NCI-H1436 (cell line): ENCODE measurements at regions not wholly inside any gene's neighbourhood (a gene's known extent, or its start where the extent isn't known, plus 50 kb on each side); places are given as distances from the start of the nearest gene placed in this dataset.
A peak's percentile ranks its signal among the peaks of the same experiment; 100 is the strongest.
"Not testable (repeated sequence)": the region's sequence is repeated elsewhere in the genome, so short reads cannot be mapped to it uniquely, and the experiment has no call there.

Experiments used
- DNase-seq: peaks from one replicate; lab custom pipeline; 2025; lab: John Stamatoyannopoulos, UW

DNA sequence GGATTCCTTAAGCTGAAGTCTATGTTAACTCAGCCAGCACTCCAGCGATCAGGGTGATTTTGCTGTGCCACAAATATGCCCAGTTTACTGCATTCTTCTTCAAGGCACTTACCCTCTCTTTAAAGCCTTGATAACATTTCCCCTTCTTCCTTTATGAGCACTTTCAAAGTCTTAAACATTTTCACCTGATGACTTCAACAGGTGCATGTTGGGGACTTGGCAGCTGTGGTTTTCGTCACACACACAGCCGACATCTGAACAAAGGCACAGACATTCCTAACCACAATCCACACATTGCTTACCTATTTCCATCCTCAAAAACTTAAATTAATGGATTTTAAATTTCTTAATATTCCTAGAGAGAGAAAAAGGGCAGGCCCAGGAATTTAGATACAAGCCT is 331.5 kb downstream of the CRPPA start:
- DNase-seq = no peak

DNA sequence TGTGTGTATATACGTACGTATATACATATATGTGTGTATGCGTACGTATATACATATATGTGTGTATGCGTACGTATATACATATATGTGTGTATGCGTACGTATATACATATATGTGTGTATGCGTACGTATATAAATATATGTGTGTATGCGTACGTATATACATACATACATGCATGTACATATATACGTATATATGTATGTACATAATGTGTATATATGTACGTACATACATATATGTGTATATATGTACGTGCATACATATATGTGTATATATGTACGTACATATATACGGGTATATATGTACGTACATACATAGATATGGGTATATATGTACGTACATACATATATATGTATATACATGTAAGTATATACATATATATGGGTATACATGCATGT is 332.1 kb downstream of the CRPPA start:
- DNase-seq = no peak

DNA sequence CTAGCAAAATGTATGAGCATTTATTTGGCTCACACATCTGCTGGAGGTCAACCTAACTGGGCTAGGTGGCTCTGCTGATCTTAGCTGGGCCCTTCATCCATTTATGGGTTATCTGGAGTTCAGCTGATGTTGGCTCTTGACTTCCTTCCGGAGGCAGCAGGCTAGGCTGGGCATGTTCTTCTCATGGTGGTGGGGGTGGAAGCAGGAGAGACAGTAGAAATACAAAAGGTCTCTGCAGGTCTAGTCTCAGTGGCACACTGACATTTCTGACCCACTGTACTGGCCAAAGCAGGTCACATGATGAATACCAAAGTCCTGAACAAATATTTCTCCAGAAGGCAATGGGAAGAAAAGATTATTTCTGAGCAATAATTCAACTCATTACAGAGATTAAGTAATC is 334.6 kb downstream of the CRPPA start:
- DNase-seq = no peak

DNA sequence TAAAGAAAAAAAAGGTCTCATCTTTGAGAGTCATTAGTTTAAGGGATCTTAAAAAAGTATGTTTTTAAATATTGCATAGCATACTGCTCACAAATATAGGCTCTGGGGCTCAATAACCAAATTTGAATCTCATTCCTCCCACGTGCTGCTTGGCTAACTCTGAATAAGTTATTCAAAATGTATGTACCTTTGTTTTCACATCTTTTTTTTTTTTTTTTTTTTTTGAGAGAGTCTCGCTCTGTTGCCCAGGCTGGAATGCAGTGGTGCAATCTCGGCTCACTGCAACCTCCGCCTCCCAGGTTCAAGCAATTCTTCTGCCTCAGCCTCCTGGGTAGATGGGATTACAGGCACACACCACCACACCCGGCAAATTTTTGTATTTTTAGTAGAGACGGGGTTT is 335.6 kb downstream of the CRPPA start:
- not testable (repeated sequence) for DNase-seq

DNA sequence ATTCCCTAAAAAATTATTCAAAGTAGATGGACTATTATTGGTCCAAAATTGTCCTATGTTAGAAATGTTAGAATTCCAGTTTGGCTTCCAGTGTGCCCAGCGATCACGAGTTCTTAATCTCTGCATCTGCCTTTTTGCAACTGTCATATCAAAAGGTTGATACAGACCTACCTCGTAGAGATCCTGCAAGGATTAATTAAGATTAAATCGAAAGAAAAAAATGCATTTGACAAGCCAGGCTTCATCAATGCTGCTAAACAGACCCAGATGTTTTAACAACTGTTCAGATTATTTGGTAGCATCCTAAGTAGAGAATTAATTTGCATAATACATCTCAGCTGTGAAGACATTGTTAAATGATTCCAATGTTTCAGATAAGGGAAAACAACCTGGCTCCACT is 336.5 kb downstream of the CRPPA start:
- no peak for DNase-seq

DNA sequence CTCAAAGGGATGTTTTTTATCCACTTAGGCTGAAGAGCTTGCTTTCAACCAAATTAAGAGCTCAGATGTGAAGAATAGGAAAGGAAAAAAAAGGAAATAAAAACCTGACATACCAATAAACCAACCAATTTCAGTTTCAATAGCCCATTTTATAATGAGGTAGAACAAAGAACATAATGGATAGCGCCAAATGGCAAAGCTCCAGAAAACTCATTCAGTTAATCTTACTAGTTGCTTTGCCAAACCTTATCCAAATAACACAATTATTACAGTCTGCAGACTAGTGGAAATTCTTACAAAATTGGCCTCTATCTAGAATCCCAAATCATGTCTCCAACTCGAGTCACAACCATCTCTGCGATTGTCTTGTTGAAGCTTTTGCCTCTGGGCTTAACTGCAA is 337.0 kb downstream of the CRPPA start:
- DNase-seq = peak; percentile 34

DNA sequence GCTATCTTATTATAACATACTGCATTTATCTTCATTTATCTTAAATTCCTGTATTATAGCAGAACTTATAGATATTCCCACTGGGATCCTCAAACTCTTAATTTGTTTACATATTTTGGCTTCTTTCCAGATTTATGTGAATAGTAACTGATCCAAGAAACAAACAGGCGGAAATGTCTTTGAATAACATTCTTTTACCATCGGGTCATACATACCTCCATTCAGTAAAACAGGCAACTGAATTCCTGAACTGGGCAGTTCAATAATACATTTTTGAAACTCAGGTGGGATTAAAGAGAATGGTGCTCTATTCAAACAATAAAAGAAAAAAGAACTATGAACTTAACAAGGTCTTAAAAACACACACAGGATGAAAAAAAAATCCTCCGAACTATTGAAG is 337.4 kb downstream of the CRPPA start:
- no peak for DNase-seq

DNA sequence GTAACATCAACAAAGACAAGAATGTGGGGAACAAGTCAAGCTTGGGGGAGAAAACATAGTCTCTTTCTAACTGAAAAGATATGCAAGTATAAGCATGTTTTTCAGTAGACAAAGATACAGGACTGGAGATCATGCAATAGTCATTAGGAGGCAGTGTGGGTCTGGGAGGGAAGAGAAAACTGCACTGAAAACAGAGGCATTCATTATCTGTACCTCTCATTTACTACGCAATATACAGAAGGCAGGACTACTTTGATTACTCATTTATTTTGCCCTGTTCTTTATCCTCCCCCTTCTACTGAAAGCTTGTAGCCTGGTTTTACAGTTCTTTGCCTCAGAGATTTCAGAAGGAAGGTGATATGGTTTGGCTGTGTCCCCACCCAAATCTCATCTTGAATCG is 341.2 kb downstream of the CRPPA start:
- DNase-seq = no peak

DNA sequence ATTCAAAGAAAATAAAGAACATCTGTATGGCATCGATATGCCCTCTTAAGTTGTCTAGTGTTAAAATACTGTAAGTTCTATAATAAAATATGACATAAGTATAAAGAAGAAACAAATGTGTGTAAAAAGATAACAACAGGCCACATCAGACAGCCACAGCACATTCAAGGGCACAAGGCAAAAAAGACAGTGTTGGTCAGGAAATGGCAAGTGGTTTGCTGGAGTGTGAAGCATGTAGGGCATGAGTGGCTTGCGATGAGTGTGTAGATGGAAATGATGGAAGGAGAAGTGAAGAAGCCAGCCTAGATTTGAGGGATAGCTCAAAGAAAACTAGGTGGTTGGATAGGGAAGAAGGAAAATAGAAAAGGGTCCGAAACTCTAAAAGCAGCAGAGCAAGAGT is 341.6 kb downstream of the CRPPA start:
- no peak for DNase-seq

DNA sequence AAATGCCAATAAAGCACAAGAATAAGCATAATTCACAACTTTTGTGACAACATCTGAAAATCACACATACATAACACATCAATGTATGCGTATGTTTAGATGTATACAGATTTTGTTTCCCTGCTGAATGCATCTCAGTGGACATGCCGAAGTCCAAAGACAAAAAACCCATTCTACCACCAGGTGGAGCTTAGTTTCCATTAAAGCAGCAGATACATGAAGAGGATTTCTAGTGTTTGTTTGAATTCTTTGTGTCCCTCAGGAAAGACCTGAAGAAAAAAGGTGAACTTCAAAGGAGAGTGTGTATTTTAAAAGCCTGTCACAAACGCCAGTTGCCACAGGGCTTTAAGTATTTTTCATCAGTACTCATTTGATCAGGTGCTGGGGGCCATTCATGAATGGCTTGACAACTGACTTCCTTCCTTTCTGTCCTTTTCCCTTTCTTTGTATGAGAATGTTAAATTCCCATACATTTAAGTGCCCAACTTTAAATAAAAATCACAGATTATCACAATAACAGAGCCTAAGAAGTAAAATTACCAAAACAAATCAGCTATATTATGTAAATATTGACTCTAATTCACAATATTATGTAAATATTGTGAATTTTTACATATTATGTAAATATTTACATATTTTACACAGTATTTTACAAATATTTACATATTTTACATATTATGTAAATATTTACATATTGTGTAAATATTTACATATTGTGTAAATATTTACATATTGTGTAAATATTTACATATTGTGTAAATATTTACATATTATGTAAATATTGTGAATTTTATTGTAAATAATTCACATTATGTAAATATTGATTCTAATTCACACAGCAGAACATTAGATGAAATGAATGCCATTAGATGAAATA is 343.0 kb downstream of the CRPPA start:
- peak; percentile 27 for DNase-seq

DNA sequence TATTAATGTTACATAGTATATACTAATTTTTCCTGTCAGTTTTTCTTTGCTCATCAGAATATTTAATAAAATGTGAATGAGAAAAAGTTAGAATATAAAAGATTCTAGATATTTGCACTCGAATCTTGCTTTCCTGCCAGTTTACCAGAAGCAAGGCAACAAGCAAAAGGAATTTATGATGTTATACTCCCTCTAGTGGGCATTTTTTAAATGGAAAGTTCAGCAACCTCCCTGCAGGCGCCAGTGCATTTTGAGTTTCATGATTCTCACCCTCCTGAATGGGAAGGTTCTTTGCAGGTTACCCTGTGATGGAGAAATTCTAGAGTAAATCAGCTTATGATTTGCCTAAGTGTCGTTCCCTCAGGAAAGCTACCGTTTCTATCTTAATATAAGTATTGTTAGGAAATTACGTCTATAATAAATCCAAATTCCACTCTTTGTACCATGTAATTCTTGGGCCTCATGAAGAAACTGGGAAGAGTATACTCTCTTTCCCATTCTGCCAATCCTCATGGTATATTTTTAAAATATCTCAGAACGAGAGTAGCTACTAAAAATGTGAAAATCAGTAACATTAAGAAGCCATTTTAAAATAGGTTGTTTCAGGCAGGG is 350.0 kb downstream of the CRPPA start:
- peak; percentile 64 for DNase-seq

DNA sequence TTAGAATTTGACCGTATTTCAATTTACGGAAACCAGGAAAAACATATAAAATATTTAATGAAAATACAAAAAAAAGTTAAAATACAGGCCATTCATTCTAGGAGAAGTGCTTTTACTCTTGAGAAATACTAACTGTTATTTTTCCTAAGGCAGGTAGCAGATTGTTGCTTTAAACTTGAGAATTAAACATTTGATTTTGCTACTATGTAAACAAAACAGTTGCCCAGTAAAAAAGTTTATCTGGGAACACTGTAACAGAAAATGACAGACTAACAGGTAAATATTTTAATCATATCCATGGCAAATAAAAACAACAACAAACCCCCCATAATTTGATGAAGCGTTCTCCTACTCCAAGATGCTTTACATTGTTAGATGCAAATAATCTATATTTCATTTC is 350.5 kb downstream of the CRPPA start:
- DNase-seq = no peak

DNA sequence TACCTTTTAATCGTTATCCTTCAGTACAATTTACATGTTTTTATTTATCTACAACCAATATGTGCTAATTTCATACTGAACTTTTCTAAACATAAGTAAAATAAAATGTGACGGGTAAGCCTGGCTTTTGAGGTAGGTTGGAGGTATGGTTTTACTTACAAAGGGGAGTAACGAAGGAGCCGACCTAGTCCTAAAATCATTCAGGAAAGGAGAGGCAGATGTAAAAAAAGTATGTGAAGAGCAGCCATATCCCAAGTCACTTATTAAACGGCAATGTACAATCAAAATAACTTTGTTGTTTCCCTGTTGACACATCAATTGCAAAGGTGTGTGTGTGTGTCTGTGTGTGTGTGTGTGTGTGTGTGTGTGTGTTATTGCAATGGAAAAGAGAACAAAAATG is 351.3 kb downstream of the CRPPA start:
- no peak for DNase-seq

DNA sequence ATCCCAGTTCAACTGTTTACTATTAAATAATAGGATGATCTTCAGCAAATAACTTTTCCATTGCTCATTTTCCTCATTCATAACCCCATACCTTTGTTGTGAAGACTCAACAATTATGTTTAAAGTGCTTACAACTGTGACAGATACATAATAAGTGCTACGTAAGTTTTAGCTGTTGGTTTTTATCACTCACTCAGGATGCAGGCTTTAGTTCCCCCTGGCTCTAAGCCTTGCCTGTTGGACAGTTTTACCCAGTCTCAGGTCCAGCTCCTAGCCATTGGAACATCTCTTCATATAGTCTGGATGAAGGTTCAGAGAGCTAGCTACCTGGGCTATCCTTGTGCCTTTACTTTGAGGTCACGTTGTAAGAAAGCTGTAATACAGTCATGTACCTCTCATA is 353.2 kb downstream of the CRPPA start:
- DNase-seq = no peak

DNA sequence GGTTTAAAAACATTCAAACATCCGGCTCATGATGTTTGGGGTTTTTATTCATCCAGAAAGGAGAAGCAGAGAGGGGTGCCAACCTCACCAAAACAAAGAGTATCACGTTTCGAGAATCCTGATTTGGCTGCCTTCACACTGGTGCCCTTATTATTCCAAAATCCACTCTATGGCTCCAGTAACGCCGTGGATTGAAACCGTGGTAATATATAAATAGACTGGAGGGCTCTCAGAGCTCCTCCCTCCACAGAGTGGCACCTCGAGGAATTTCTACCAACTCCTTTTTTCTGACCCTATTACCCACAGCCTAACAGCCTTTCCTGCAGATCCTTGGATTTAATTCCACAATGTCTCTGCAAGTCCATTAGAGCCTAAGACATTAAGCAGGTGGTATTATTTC is 353.6 kb downstream of the CRPPA start:
- DNase-seq = no peak

DNA sequence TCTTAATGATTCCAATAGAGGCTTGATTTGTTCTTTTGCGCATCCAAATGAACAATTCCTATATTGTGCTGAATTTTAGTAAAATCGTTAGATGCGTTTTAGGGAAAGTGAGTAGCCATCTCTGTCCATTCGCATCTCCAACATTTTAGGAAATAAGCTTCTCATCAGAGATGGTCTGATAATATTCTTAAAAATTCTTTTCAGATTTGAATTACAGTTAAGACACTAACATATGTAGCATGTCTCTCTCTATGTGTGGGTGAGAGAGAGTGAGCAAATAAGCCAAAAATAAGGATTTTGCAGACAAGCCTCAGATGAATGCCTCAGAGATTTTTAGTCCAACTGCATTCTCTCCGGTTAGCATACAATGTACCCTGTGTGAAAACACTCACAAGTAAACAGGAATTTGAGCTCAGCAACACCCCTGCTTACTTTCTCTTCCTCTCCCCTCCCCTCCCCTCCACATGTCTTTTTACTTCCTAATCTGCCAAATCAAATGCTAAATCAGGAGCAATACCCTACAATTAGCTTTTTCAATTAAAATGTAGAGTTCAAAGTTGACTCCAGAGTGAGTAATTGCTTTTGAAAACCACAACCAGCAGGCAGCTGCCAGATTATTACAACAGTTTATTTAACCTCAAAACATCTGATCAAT is 354.4 kb downstream of the CRPPA start:
- no peak for DNase-seq

DNA sequence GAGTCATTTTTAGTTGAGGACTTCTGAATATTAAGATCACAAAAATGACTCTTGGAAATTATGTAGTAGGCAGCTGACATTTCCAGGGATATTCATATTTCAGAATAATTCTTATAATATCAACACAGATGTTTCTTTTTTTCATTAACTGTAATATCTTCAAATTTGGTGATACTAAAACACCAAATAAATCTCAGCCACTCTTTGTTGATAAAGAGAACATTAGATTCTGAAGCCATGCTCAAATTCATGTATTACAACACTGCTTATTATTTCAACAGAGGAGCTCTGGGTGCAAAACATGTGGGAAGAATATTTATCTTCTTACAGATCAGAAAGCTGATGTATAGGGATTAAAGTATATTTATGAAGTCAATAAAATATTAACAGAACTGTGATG is 355.4 kb downstream of the CRPPA start:
- DNase-seq = no peak

DNA sequence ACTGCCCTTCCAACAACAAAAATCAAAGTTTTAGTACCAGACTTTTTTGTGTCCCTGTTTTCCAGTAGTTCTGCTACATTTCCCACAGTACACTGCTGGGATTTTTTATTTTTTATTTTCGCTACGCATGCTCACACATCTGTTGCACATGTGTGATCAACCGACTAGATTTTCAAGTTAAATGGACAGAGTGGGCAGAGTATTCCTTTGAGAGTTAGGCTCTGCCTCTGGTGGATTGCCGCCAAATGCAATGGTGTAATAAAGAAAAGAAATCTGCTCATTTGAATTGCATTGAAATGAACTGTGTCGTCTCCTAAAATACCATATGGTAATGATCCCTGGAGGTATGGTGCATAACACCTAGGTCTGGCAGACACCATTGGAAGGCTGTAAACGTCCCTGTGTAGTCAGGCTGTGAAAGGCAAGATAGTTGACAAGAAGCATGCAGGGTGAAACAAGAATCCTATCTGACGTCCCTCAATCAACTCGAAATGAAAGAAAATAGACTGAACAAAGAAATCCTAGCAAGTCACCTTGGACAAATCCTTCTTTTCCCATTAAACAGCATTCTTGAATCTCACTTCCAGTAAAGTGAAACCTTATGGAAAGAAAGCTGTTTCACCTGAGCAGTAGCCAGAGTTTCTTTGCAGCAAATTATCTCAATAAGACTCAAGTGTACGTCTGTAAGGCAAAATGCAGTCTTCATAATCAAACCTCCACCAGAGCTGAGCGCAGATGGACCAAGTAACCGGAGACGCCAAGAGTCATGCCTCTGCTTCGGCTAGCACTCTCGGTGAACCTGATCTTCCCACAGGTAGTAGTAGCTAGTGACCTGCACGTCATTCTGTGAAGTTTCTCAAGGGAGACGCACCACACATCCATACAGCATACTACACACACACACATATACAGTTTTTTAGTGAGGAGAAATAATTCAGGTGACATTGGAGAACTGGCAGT is 357.3 kb downstream of the CRPPA start:
- DNase-seq = no peak

DNA sequence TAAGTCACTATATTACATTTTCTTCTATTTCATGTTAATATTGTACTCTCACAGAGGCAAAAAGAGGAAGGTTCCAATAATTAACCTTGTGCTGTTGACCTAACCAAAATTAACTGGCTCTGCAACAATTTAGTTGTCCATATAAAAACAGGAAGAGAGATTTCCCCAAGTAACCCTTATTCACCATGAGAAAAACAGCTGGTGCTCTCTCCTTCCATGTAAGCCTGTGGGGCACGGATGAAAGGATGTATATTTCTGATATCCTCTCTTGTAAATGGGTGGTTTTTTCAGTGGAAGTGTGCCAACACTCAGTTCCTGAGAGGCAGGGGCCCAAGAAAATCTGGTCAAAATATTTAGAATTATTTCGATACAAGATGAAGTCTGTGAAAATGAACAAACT is 358.1 kb downstream of the CRPPA start:
- DNase-seq = no peak

DNA sequence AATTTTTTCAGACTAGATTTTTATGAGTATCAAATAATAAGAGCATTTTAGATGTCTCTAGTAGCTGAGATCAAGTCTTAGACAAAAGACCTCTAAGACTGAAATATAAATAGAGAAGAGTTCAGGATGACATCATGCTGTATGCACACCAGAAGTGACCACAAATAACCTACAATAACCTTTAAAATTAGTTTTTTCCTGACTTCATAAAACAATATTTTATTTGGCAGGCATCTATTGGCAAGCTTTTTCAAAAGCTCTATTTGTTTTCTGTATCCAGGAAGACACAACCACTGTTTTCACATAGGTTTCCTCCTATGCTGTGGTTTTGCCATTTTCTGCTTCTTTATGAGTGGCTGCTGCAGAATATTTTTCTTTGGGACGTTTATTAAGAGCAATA is 359.1 kb downstream of the CRPPA start:
- DNase-seq = no peak

DNA sequence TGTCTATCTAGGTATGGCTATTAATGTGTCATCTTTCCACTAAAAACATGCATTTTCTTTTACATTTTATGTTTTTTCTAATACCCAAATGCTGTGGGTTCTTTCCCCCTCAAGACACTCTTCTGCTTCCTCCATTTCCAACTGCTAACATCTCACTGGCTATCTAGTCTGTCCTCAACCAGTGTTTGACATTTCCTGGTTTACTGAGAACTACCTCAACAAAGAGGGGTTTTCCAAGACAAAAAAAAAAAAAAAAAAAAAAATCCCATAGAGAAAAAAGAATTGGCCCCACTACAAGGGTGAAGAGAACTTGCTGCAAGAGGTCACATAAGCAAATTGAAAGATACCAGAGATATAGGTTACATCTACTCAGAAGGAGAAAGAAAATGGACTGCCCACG is 359.7 kb downstream of the CRPPA start:
- DNase-seq = no peak

DNA sequence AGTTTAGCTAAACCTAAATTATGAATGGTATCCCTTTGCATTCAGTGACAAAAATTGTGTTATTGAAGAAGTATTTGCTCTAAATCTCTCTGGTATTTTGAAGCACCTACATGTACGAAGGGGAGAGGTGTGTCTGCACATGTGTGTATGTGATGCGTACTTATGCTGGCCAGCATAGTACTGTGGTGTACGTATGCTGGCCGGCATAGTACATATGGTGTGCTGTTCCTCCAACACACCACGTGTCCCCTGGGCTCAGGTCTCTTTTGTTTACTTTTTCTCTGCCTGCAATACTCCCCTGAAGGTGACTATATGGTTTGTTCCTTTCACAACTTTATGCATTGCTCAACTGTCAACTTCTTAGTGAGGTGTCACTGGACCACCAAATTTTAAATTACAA is 360.3 kb downstream of the CRPPA start:
- no peak for DNase-seq
